ENCODE measurements at regions not wholly inside any gene's neighbourhood (a gene's known extent, or its start where the extent isn't known, plus 50 kb on each side); places are given as distances from the start of the nearest gene placed in this dataset.
A peak's percentile ranks its signal among the peaks of the same experiment; 100 is the strongest.

DNA sequence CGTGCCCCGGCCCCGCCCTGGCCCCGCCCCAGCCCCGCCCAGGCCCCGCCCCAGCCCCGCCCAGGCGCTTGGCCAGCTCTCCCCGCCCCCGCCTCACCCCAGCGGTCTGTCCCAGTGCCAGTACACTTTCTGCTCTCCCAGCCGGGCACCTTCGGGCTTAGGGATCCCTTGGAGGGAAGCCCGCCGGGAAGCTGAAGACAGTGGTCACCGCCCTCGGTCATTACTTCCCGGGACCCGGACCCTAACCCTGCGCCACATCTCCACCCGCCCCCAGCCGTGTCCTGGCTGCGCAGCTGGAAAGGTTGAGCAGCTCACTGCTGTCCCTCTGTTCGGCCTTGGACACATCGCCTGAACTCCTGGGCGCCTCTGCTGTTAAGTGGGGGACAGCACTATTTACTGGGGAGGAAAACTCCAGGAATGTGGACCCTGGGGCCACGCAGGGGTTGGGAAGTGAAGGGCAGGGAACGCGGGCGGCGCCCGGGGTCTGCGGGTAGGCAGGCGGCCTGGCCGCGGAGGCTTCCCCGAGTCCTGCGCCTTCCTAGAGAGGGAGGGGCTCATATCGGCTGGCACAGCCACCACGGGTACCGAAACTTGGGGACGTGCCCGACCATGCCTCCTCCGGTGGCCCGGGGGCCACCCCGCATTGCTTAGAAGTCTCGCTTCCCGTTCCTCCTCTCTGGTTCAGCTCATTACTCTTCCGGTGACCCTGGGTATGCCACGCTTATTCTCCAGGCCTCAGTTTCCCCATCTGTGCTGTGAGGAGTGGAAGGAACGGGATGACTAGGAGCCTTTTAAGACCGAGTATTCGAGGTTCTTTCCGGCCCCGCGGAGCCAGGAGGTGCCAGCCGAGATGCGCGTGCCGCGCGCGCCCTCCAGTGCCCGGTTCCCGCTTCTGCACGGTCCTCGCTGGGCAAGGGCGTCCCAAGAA lies 121.0 kb downstream of the GYPC start:
- Mint-ChIP-seq H3K36me3 (no peaks in the 10 kb centered on the region), H3K4me3 (peak overlapping the region; percentile 81), H3K27me3 (peaks cover 24% of the 10 kb centered on the region), H3K27ac (peak overlapping the region; percentile 72), H3K9me3 (ENCODE audit: low read depth) (no peaks in the 10 kb centered on the region), H3K4me1 (peaks cover 9% of the 10 kb centered on the region)
- ATAC-seq = peak; percentile 92
- DNase-seq = peak; percentile 85
- CTCF ChIA-PET = interaction anchor here (0.6 to 4.2 kb wide), 32 partner anchors 8 to 532 kb away, joined by 3 to 57 read pairs (median 4); no protein-coding TSS in a partner anchor

- CTCF ChIA-PET = interaction anchor here (0.7 to 4.2 kb wide), 18 partner anchors 15 to 1731 kb away, joined by 3 to 57 read pairs (median 4); no protein-coding TSS in a partner anchor
- Mint-ChIP-seq H3K4me1 (peaks cover 9% of the 10 kb centered on the region), H3K36me3 (no peaks in the 10 kb centered on the region), H3K27ac (peak overlapping the region; percentile 72), H3K4me3 (peak overlapping the region; percentile 81), H3K9me3 (ENCODE audit: low read depth) (no peaks in the 10 kb centered on the region), H3K27me3 (peaks cover 24% of the 10 kb centered on the region)
- ATAC-seq = peak; percentile 5
- DNase-seq = no peak
Observed at GRCh38 chr2:126777620-126777978, 121.1 kb upstream of the TEX51 start.

DNA sequence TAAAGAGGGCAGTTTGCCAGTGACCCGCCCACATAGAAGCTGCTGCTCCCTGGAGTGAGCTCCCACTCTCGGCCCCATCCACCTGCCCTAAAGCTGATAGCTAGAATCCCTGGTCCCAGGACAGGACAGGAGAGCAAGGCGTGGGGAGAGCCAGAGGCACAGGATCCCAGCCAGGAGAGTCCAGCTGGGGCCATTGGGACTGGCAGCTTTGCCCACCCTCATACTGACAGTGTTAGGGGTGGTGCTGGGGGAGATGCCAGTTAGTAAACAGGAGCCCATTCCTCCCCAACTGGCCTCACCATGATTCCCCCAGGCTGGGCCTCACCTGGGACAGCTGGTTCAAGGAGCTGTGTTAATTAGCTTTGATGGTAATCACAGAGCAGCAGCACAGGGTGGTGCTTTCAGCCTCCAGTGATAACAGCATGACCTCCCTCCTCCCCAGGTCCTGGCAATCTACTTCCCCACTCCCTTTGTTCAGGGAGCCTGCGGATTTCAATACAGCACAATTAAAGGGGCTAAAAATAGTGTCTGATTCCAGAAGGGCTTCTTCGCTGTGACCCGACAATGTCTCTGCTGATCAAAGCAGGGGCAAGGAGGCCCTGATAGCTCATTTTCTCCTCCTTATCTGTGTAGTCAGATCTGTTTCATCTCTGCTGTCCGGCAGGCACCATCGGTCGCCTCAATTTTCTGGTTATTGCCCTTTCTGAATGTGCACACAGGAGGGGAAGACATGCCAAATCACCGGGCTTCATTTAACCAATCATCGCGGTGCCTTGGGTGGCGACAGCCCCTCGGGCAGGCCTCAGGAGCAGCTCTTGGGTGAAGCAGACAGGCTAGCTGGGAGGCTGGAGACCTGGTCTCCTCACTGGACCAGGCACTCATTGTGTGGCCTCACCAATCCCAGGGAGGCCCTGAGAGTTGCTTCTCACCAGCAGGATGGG lies 119.9 kb upstream of the TEX51 start:
- Mint-ChIP-seq H3K27me3 (peaks cover 24% of the 10 kb centered on the region), H3K9me3 (ENCODE audit: low read depth) (no peaks in the 10 kb centered on the region), H3K27ac (no peak overlapping the region), H3K36me3 (no peaks in the 10 kb centered on the region), H3K4me1 (peaks cover 9% of the 10 kb centered on the region), H3K4me3 (no peak overlapping the region)
- no peak for DNase-seq
- CTCF ChIA-PET = interaction anchor here (0.9 to 4.2 kb wide), 7 partner anchors 116 to 420 kb away, joined by 3 to 57 read pairs (median 3); no protein-coding TSS in a partner anchor
- ATAC-seq = no peak

DNA sequence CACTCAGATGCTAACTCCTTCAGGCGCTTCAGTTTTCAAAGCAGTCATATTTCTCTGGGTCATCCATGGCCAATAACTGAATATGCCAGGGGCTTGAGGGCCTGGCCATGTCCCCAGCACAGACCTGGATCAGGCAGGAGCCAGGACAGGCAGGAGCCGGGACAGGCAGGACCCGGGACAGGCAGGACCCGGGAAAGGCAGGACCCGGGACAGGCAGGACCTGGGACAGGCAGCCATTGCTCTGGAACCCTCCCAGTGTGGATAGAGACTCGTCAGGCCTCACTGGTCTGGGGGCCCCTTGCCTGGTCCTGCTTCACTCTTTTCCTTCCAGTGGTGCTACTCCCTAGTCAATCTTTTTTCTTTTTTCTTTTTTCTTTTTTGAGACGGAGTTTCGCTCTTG lies 117.5 kb upstream of the TEX51 start:
- Mint-ChIP-seq H3K36me3 (no peaks in the 10 kb centered on the region), H3K4me3 (no peak overlapping the region), H3K27me3 (peaks cover 12% of the 10 kb centered on the region), H3K4me1 (peaks cover 5% of the 10 kb centered on the region), H3K9me3 (ENCODE audit: low read depth) (no peaks in the 10 kb centered on the region), H3K27ac (no peak overlapping the region)
- ATAC-seq (no peak), DNase-seq (no peak)
- CTCF ChIA-PET = no interaction called here

GRCh38 chr2:126781806-126782205 lies 116.9 kb upstream of the TEX51 start:
- Mint-ChIP-seq H3K27me3 (peaks cover 12% of the 10 kb centered on the region), H3K4me1 (peaks cover 4% of the 10 kb centered on the region), H3K36me3 (no peaks in the 10 kb centered on the region), H3K4me3 (no peak overlapping the region), H3K9me3 (ENCODE audit: low read depth) (no peaks in the 10 kb centered on the region), H3K27ac (no peak overlapping the region)
- no peak for ATAC-seq
- no peak for DNase-seq
- CTCF ChIA-PET = no interaction called here

GRCh38 chr2:126782648-126783047 lies 116.0 kb upstream of the TEX51 start:
- H3K9me3 Mint-ChIP-seq (ENCODE audit: low read depth) = no peaks in the 10 kb centered on the region
- H3K4me3 Mint-ChIP-seq = no peak overlapping the region
- no peaks in the 10 kb centered on the region for H3K36me3 Mint-ChIP-seq
- no peaks in the 10 kb centered on the region for H3K4me1 Mint-ChIP-seq
- CTCF ChIA-PET = no interaction called here
- H3K27me3 Mint-ChIP-seq = peaks cover 10% of the 10 kb centered on the region
- H3K27ac Mint-ChIP-seq = no peak overlapping the region
- DNase-seq (no peak), ATAC-seq (no peak)

DNA sequence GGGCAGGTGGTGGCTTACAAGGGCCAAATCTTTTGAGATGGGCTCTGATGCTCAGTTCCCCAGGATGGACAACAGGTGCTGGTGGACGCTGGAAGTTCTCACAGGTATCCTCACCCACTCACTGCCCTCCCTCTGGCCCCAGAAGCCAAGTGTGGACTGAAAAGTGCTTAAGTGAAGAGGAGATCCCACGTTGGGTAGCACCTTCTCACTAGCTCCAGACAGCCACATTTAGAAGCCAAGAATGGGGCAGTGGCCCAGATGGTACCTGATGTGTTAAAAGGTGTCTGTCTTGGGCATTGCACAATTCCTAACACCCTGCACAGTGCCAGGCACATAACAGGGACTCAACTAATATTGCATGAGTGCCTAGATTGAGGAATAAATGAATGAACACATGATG lies 115.3 kb upstream of the TEX51 start:
- Mint-ChIP-seq H3K36me3 (no peaks in the 10 kb centered on the region), H3K27ac (no peak overlapping the region), H3K4me3 (no peak overlapping the region), H3K27me3 (peaks cover 10% of the 10 kb centered on the region), H3K4me1 (no peaks in the 10 kb centered on the region), H3K9me3 (ENCODE audit: low read depth) (no peaks in the 10 kb centered on the region)
- ATAC-seq (no peak), DNase-seq (no peak)
- CTCF ChIA-PET = no interaction called here

- Mint-ChIP-seq H3K4me1 (no peaks in the 10 kb centered on the region), H3K36me3 (no peaks in the 10 kb centered on the region), H3K27ac (no peak overlapping the region), H3K4me3 (no peak overlapping the region), H3K27me3 (peaks cover 10% of the 10 kb centered on the region), H3K9me3 (ENCODE audit: low read depth) (no peaks in the 10 kb centered on the region)
- CTCF ChIA-PET = no interaction called here
- DNase-seq (no peak), ATAC-seq (no peak)
Observed at GRCh38 chr2:126784045-126784444, 114.6 kb upstream of the TEX51 start.

DNA sequence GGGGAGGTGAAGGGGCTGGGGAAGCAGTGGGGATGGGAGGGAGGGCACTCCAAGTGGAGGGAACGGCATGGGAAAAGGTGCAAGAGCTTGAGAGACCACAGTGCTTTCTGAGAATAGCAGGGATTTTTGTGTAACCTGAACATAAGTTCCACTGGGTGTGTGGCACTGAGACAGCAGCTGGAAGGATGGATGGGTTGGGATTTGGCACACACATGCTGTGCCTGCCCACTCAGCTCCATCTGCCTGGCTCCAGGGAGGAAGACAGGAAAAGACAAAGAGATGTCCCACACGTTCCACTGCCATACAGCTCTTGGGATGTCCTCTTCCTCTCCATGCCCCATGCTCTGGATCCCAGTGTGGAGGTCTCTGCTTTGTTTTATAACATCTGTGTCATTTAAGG lies 114.1 kb upstream of the TEX51 start:
- H3K27ac Mint-ChIP-seq = no peak overlapping the region
- ATAC-seq (no peak), DNase-seq (no peak)
- no peaks in the 10 kb centered on the region for H3K9me3 Mint-ChIP-seq (ENCODE audit: low read depth)
- no peaks in the 10 kb centered on the region for H3K4me1 Mint-ChIP-seq
- H3K4me3 Mint-ChIP-seq = no peak overlapping the region
- no peaks in the 10 kb centered on the region for H3K36me3 Mint-ChIP-seq
- peaks cover 10% of the 10 kb centered on the region for H3K27me3 Mint-ChIP-seq
- CTCF ChIA-PET = no interaction called here

- H3K4me3 Mint-ChIP-seq = no peak overlapping the region
- no peak for ATAC-seq
- CTCF ChIA-PET = no interaction called here
- H3K27me3 Mint-ChIP-seq = peaks cover 4% of the 10 kb centered on the region
- H3K9me3 Mint-ChIP-seq (ENCODE audit: low read depth) = no peaks in the 10 kb centered on the region
- H3K36me3 Mint-ChIP-seq = no peaks in the 10 kb centered on the region
- no peak overlapping the region for H3K27ac Mint-ChIP-seq
- DNase-seq = no peak
- no peaks in the 10 kb centered on the region for H3K4me1 Mint-ChIP-seq
Observed at GRCh38 chr2:126785236-126785635, 113.5 kb upstream of the TEX51 start.

GRCh38 chr2:126785862-126786261 lies 112.8 kb upstream of the TEX51 start:
- DNase-seq = no peak
- Mint-ChIP-seq H3K27ac (no peak overlapping the region), H3K4me1 (no peaks in the 10 kb centered on the region), H3K27me3 (no peaks in the 10 kb centered on the region), H3K9me3 (ENCODE audit: low read depth) (no peaks in the 10 kb centered on the region), H3K36me3 (no peaks in the 10 kb centered on the region), H3K4me3 (no peak overlapping the region)
- CTCF ChIA-PET = no interaction called here
- no peak for ATAC-seq

DNA sequence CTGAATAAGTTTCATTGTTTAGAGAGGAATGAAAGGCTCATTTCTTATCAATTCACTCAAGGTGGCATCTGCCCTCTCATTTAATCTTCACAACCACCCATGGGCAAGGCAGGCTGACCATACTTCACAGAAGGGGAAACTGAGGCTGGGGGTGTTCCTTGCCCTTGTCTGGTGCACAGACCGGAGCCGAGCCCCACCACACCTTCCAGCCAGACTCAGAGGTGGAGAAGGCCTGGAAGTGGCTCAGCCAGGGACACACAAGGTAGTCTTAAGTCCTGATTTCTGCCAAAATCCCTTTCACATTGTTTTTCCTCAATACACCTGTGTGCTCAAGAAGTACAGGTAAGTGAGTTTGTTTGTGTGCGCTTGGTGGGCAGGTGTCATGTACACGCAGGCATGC lies 111.9 kb upstream of the TEX51 start:
- Mint-ChIP-seq H3K27ac (no peak overlapping the region), H3K36me3 (no peaks in the 10 kb centered on the region), H3K4me3 (no peak overlapping the region), H3K4me1 (no peaks in the 10 kb centered on the region), H3K27me3 (no peaks in the 10 kb centered on the region), H3K9me3 (ENCODE audit: low read depth) (no peaks in the 10 kb centered on the region)
- CTCF ChIA-PET = no interaction called here
- no peak for ATAC-seq
- no peak for DNase-seq

DNA sequence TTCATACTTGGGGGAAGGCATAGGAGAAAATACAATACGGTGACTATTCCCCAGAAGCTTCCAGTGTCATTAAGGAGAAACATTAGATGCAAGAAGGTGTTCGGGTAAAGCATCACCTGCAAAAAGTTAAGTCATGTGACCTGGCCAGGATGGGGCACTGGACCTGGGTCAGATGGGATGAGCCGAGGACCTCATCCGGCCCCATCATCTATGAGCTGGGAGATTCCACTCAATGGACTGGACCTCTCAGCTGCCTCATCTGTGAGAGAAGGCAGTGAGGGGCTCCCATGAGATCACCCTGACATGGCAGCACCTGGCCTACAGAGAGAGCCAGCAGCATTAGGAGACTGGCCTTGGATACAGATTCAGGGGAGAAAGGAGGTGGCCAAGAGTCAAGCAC lies 111.4 kb upstream of the TEX51 start:
- no peak overlapping the region for H3K27ac Mint-ChIP-seq
- CTCF ChIA-PET = interaction anchor here (1.6 kb wide), 1 partner anchor 11 kb away, joined by 4 read pairs; no protein-coding TSS in a partner anchor
- no peak overlapping the region for H3K4me3 Mint-ChIP-seq
- no peaks in the 10 kb centered on the region for H3K9me3 Mint-ChIP-seq (ENCODE audit: low read depth)
- DNase-seq = no peak
- H3K4me1 Mint-ChIP-seq = no peaks in the 10 kb centered on the region
- no peaks in the 10 kb centered on the region for H3K36me3 Mint-ChIP-seq
- no peak for ATAC-seq
- H3K27me3 Mint-ChIP-seq = no peaks in the 10 kb centered on the region

Data from activated CD8-positive, alpha-beta memory T cell treated with anti-CD3 and anti-CD28 coated beads, Interleukin-2, amount 10 ng/mL, durations not matched to agents 7 days and 5 days (primary cell).